IPS DF 4.7 (cell line): ENCODE measurements at regions not wholly inside any gene's neighbourhood (a gene's known extent, or its start where the extent isn't known, plus 50 kb on each side); places are given as distances from the start of the nearest gene placed in this dataset.

Experiments used
- DNase-seq: peaks from one replicate; pipeline ENCODE4 v3.0.0-alpha.2; 2013; ENCODE audit warnings: low spot score; ENCODE audit errors: extremely low read depth

DNA sequence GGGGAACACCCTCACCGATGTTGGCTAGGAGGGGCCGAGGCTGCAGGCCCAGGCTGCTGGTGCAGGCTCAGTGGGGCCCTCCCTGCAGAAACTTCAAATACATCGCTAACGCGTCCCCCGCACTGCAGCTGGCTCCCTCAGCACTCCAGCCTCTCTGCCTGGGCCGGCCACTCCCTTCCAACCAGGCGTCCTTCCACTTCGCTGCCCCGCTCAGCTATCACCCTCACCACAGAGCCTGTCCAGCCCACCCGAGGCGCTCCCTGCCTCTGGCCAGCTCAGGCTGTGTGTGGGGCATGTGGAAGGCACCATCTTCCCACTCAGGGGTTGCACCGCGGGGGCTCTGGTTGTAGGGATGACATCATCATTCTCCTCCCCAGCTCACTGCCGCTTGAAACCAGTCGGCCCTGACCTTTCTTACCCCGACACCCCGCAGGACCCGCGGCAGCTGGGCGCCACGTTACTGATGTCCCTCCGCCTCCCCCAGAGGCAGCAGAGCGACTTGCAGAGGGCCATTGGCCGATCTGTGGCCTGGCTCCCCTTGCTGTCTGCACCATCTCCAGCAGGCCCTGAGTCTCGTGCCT, 199.9 kb upstream of the RTL1 start:
- no peak for DNase-seq

DNA sequence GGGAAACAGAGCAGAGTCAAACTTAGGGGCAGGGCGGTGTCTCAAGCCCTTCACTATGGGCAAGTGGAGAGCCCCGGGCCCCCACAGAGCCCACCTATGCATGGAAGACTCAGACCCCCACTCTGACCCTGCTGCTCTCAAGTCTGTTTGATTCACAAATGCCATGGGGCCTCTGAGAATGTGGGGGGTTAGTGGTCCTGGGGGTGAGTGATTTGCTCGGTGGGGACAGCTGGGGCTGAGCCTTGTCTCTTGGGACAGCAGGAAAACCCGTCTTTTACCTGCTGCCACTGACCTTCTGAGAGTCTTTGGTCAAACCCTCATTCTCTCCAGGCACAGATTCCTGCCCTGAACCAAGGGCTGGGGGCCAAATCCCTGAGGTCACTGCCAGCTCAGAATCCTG, 201.0 kb upstream of the RTL1 start:
- DNase-seq = no peak

DNA sequence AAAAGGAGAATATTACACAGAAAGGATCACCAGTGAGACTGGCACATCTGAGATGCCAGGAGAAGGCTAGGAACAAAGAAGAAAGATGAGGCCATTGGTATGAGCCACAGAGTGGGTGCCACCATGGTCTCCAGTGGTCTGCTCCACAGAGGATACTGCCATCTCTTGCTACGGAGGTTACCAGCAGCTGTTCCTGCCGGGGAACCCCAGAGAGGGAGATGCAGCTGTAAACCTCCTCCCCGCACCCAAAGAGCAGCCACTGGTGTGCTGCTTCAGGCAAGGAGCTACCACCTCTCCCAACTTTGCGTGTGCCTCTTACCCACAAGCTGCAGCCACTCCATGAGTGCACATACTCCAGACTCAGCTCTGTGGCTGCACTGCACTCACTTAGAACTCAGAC, 201.5 kb upstream of the RTL1 start:
- DNase-seq = no peak

DNA sequence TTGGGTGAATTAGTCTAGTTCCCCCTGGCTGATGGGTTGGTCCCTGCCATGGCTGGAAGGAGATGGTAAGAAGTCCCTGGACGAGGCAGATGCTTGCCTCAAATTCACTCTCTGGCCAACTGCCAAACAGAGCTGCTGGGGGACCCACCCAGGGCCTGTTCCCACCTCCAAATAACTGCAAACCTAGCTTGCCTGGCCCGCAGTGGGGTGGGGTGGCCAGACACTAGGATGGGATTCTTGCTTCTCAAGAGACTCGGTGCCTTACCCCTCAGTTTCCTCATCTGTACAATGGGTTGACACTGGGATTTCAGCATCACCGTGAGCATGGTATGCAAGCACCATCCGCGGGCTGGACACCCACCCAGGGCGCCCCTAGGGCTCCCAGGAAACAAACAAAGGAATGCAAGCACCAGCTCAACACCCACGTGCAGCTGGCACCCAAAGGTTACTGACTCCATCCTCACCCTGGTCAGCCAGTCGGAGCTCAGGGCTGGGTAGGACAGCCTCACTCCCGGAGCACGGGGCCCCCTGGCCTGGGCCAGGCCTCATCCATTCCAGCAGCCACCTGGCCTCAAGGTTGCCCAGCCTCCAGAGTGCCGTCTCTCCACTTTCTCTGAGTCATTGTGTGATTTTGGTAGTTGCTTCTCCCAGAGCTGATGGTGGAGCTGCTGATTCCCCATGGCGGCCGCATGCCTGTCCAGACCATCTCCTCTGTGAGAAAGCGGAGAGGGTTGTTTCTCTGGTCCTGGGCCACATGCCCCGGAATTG, 205.2 kb upstream of the RTL1 start:
- DNase-seq = no peak

DNA sequence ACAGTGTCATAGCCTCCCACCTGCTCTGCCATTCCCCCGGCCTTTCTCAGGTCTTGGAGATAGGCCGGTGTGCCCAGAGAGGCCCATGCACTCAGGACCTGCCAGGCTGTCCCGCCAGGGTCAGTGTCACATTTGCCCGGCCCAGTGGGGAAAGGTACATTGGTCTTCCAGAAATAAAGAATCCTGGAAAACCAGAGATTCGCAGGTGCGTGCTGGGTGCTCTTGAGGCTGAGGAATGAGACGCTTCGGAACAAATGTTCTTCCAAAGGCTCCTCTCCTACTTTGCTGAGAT, 205.8 kb upstream of the RTL1 start:
- no peak for DNase-seq

DNA sequence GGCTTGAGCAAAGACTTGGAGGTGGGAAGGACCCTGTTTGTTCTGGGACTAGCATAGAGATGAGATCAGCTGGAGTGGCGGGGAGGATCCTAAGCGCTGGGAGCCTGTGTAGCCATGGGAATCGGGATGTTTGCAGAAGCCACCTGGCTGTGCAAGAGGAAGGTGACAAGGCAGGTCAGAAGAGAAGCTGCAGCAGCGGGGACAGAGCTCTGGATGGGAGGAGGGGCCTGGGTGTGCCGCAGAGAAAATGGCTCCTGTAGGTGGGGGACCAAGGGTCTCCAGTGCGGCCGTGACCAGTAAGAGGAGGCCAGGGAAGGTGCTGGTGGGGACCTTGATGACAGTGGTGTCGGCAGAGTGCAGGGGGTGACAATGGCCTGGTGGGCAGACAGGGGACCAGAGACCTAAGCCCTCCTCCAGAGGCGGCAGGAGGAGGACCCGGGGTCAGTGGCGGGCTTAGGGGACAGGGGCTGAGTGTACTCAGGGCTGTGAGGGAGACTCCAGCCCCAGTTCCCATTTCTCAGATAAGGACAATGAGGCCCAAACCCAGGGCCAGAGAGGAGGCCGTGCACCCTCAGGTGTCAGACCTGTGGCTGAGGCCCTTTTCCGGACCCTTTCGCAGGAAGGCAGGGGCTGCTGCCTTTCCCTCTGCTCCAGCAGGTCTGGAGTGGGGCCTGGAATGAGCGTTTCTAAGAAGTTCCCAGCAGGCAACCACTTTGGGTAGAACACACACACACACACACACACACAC, 206.6 kb upstream of the RTL1 start:
- no peak for DNase-seq

DNA sequence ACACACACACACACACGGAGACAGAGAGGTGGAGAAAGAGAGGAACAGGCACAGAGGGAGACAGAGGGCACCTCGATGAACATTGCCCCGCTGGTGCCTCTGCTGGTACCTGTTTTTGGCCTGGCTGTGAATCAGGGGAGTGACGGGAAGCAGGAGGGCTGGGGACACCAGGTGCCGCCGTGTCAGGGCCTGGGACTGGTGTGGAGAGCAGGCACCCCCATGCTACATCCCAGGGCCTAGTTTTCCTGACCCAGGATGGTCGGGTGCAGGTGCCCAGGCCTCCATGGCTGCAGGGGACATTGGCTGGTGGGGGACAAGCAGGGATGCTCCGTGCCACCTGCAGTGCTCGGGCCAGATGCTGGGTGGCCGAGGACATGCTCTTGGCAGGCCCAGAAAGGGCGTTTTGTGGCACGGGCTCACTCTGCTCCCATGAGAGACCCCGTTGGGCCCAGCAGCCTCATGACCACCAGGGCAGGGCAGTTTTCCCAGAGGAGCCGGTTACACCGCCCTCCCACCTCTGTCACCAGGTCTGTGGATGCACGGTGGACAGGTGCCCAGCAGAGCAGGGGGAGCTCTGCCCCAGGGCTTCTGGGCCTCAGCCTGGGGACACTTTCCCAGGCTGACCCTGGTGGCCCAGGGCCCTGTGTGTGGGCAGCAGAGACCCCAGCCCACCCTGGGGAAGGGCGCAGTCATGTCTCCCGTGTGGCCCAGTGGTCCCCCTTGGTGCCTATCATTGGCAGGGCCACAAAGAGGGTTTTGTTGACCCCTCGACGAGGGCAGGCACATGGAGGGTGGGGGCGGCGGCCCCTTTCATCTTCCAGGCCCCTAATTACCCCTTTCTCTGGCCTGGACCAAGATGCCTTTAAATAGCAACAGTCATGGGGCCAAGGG, 207.5 kb upstream of the RTL1 start:
- DNase-seq = no peak

DNA sequence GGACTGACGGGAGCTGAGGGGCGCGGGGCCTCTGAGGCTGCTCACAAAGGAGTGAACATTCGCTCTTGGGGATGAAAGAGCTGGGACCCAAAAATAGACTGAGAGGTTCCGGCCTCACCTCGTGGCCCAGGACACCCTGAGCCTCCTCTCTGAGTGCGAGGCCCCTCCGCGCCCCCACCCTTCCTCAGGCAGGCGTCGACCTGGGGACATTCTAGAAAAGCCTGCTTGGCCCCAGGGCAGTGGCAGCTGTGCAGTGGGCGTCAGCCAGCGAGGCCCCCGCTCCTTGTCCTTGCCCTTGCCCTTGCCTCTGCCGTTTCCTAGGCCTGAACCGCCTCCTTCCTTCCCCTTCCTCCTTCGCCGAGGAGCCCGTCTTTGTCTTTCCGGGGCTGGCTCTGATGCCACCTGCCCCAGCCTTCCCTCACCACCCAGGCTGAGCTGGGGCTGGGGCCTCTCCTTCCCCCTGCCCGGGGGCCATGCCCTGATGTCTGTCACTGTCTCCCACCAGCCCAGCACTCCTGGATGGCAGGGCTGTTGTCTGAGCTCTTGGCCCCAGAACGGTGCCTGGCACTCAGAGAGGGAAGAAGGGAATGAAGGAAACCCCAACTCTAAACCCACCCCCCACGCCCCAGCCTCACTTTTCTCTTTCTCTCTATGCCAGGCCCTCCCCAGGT, 208.2 kb upstream of the RTL1 start:
- DNase-seq = no peak

DNA sequence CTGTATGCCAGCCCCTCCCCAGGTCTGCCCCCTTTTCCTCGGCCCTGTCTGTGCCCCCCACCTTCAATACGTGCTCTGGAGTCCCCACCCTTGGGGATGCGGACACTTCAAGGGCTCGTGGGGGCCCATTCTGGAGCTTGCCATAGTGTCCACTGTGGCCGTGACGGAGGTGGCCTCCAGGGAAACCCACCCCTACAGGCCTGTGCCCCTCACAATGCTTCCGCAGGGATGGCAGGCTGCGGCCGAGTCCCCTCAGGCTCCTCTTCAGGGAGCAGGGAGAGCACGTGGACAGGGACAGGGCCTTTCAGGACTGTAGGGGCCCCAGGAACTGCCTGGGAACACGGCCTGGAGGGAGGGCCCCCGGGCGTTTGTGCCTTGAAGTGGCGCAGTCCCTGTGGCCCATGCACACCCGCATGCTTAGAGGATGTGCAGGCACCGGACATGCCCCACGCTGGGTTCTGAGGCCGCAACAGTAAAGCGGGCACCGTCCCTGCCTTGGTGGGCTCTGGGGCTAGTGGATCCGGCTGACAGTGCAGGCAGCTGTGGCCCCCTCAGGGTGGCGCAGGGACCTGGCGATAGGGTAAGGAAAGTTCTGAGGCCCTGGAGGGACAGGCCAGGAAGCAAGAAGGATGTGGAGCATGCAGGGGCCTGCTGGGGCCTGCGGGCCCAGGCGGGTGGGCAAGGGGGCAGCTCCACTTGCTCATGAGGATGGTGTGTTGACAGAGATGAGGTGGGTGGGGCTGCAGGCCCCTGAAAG, 209.0 kb upstream of the RTL1 start:
- no peak for DNase-seq

DNA sequence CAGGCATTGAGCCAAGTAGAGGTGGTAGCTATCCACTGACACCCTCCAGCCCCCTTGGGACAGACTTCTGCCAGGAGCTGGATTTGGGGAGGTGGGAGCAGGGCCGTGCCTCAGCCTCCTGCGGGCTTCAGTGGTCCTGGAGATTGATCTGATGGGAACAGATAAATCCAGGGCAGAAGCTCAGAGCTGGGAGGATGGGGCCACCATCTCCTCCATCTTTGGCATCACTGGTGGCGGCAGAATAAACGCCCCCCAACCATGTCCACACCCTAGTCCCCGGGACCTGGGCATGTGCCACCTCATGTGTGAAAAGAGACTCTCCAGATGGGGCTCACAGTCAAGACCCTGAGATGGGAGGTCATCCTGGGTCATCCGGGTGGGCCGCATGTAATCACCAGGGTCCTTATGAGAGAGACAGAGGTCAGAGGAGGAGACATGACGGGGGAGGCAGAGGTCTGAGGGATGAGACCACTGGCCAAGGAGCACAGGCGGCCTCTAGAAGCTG, 209.6 kb upstream of the RTL1 start:
- DNase-seq = no peak

DNA sequence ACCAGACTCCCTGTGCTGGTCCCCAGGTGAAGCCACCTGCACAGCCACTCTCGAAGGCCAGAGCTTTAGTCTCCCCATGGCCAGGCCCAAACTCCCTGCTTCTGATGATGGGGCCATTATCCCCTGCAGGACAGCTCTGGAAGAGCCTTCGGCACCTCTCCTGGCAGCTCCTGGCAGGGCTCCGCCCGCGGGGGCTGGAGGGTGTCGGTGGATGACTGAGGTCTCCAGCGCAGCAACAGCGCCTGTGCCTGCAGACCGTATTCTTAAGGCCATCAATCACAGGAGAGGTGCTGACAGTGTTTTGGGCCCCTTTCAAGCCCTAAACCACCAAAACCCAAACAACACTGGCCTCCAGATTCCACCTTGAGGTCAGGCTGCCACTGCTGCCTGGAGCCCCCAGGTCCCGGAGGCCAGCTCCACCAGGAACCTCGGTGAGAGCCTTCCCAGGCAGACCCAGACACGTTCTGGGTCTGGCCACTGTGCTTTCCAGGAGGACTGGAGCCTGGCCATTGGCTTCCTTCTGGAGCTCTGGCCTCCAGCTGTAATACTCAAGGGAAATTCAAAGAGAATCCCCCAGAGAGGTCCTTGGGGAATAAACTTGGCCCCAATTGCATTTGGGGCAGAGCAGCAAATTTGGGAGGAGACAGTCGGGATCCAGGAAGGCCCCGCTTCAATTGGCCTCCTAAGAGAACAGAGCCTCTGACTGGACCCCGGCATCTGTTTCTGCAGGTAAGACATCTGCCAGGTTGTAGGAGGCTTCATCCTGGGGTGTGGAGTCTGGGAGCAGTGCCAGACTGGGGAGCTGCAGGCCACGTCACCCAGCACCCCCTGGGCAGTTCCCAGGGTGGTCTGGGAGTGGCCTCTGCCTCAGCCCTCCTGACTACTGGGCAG, 210.6 kb upstream of the RTL1 start:
- no peak for DNase-seq

DNA sequence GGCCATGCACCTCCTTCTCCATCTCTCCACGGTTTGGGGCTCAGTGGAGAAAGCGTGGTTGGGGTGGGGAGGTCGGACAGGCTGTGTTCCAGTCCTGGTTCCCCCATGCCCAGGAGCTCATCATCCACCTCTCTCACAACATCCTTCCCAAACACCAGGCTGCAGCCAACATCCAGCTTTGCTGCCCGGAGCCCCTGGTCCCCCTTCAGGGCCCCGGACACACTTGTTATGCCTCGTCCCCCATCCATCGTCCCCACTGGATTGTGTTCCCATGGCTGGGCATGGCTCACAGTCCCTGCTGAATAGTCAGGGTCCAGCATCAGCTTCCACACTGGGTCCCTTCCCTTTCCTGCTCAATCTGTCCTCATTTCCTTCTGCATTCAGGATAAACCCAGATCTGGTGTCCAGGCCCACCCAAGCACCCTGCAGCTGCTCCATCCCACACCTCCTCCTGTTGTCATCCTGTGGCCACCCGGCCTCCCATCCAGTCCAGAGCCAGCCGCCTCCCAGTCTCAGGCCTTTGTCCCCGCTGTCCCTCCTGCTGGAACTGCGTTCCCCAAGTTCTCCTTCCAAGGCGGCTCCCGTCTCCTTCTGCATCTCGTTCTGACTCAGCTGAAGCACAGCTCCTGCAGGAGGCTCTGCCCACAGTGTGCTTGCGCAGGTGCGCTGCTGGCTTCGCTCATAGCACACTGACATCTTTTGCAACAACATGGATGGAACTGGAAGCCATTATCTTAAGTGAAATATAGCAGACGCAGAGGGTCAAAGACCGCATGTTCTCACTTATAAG, 211.4 kb upstream of the RTL1 start:
- no peak for DNase-seq

DNA sequence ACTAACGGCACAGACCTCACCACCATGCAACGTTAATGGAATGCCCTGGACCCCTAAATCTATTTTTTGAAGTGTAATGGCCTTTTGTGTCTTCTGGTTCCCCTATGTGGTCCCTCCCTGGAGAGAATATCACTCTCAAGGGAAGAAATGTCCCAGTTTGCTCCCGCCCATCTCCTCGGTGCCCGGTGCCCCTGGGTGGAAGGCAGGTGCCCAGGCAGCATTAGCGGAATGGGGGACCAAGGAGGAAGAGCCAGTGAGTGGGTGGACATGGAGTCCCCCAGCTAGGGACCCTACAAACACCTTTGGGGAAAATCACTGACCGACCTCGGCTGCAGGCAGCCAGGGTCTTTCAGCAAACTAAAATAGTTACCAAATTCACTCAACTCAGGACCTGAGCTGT, 212.1 kb upstream of the RTL1 start:
- DNase-seq = no peak

DNA sequence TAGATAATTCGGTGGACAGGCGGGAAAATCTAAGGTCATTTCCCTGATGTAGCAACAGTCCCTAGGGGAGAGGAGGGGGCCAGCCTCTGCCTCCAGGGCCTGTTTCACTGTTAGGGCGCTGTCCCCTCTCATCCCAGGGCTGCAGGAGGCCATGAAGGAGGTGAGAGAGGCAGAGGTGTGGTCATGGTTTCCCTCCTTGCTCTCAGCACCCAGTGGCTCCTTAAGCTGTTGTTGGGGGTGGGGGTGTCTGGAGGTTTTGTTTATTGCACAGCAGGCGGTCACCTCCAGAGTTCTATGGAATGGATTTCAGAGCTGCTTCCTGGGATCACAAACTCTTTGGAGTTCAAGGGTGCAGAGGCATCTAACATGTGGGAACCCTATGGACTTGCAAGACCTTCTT, 212.5 kb upstream of the RTL1 start:
- DNase-seq = no peak

DNA sequence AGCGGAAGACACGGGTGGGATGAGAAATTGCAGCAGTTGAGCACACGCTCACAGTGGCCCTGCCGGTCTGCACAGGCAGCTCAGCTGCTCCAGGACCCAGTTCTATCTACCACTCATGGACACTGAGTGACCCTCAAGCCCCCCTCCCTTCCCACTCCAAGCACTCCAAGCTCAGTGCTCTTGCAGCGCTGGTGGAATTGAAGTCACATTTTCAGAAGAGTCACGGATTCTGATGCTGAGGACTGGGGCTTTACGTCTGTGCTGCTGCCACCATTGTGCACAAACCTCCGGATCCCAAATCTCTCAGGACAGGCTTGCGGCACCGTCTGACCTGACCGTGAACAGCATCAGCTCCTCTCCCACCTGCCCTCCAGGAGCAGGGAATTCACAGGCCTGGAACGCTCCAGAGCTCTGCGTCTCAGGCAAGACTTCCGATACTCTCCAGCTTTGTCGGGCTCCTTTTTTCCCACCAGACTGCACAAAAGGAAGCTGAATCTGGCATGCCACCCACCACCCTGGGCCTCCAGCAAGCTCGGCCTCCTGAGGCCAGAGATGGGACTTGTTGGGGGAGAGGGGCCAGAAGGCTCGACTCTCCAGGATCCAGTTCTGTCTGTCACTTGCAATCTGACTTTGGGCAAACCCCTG, 213.1 kb upstream of the RTL1 start:
- DNase-seq = no peak

DNA sequence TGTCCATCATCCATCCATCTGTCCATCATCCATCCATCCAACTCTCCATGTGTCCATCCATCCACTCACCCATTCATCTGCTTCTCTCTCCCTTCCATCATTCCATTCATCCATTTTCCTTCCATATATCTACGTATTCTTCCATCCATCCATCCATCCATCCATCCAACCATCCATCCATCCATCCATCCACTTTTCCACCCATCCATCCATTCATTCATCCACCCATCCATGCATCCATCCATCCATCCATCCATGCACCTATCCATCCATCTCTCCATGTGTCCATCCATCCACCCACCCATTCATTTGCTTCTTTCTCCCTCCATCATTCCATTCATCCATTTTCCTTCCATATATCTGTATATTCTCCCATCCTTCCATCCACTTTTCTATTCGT, 214.0 kb upstream of the RTL1 start:
- DNase-seq = no peak

DNA sequence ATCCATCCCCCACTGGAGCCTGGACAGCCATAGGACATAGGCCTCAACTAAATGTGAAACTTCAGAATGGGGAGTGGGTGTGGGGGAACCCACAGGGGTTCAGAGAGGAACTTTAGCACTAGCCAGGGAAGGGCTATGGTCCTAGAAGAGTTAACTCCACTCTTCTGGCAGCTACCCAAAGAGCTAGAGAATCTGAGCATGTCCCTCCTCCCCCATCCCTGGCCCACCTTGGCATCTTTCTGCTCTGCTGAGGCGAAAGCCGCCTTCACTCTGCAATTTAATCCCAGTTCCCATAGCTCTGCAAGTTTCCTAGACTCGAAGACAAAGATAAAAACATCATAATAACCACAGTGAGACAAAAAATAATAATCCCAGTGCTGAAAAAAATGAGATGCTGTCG, 214.7 kb upstream of the RTL1 start:
- DNase-seq = no peak
